GM19468 (cell line): ENCODE measurements at regions not wholly inside any gene's neighbourhood (a gene's known extent, or its start where the extent isn't known, plus 50 kb on each side); places are given as distances from the start of the nearest gene placed in this dataset.
"Not testable (repeated sequence)": the region's sequence is repeated elsewhere in the genome, so short reads cannot be mapped to it uniquely, and the experiment has no call there.

Experiments used
- ATAC-seq: cut with Tn5 transposase; IDR thresholded peaks from one replicate; pipeline ENCODE4 v1.9.1; 2021; ENCODE audit warnings: mild to moderate bottlenecking, moderate library complexity, moderate number of reproducible peaks; ENCODE audit not compliant: unreplicated experiment; ENCODE audit errors: extremely low read depth

DNA sequence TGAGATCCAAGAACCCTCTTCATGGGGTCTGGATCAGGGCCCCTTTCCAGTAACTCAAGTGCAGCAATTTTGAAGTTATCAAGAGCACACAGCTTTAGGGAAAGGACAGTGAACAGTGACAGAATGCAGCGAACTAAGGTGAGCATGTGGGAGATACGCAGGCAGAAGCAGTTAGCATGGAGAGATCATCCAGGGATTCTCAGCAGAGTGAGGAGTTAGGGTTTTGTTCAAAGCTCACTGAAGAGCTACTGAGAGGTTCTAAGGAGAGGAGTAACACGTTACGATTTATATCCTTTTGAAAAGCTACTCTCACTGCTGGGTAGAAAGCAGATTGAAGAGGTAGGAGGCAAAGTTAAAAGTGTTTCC is 83.6 kb upstream of the MPP7 start:
- no peak for ATAC-seq

DNA sequence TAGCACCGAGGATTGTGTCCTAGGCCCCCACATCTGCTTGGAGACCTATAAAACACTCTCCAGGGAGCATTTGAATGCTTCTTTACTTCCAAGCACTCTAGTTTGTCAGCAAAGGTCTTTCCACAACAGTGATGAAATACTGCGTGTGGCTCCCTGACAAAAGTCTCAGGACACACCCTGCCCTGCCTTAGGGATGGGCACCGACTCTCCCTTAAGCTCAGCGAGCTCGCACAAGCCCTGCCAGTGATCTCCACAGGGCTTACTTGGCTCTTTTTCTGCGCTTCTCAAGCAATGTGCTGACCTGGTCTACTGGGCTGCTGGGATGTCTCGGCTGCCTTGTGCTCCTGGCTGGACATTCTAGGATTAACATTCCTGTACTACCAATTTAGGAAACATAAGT is 84.3 kb upstream of the MPP7 start:
- ATAC-seq, result no peak

DNA sequence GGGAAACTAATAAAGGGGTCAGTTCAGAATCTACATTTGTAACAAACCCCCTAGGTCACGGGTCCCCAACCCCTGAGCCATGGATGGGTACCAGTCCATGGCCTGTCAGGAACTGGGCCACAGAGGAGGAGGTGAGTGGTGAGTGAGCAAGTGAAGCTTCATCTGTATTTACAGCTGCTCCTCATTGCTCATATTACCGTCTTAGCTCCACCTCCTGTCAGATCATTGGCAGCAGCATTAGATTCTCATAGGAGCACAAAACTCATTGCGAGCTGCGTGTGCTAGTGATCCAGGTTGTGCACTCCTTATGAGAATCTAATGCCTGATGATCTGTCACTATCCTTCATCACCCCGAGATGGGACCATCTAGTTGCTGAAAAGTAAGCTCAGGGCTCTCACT is 88.4 kb upstream of the MPP7 start:
- ATAC-seq, result no peak

- ATAC-seq, result no peak
Observed at GRCh38 chr10:28393956-28394568, 91.2 kb upstream of the MPP7 start.

- no peak for ATAC-seq
Observed at GRCh38 chr10:28396331-28396730, 93.5 kb upstream of the MPP7 start.

DNA sequence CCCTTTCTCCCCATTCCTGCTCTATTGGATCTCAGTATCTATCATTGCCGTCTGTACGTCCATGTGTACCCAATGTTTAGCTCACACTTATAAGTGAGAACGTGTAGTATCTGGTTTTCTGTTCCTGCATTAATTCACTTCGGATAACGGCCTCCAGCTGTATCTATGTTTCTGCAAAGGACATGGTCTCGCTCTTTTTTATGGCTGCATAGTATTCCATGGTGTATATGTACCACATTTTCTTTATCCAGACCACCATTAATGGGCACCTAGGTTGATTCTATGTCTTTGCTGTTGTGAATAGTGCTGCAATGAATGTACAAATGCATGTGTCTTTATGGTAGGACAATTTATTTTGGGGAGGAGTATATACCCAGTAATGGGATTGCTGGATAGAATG is 94.4 kb upstream of the MPP7 start:
- no peak for ATAC-seq

- ATAC-seq, result no peak
Observed at GRCh38 chr10:28400176-28400575, 97.3 kb upstream of the MPP7 start.

- no peak for ATAC-seq
Observed at GRCh38 chr10:28400681-28401080, 97.8 kb upstream of the MPP7 start.

DNA sequence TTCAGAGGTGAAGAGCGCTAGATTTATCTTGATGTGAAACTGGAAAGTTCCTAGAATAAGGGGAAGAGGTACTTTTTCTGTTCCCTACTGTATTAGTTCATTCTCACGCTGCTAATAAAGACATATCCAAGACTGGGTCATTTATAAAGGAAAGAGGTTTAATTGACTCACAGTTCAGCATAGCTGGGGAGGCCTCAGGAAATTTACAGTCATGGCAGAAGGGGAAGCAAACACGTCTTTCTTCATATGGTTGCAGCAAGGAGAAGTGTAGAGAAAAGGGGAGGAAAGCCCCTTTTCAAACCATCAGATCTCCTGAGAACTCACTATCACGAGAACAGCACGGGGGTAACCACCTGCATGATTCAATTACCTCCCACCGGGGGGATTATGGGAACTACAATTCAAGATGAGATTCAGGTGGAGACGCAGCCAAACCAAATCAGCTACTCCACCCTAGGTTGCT is 99.8 kb upstream of the MPP7 start:
- ATAC-seq, result not testable (repeated sequence)

GRCh38 chr10:28403090-28403489 is 100.2 kb upstream of the MPP7 start:
- no peak for ATAC-seq

DNA sequence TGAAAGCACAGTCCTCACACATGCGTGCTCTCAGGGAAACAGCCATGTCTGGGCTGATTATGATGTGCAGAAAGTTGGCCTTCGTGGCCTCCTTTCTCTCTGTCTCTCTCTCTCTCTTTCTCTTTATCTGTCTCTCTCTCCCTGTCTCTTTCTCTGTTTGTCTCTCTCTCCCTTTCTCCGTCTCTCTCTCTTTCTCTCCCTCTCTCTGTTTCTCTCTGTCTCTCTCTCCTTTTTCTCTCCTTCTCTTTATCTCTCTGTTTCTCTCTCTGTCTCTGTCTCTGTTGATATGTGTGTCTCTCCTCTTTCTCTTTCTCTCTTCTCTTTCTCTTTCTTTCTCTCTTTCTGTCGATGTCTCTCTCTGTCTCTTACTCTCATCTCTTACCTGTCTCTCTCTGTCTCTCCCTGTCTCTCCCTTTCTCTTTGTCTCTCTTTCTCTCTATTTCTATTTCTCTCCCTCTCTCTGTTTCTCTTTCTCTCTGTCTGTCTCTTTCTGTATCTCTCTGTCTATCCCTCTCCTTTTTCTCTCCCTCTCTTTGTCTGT is 105.4 kb upstream of the MPP7 start:
- no peak for ATAC-seq

DNA sequence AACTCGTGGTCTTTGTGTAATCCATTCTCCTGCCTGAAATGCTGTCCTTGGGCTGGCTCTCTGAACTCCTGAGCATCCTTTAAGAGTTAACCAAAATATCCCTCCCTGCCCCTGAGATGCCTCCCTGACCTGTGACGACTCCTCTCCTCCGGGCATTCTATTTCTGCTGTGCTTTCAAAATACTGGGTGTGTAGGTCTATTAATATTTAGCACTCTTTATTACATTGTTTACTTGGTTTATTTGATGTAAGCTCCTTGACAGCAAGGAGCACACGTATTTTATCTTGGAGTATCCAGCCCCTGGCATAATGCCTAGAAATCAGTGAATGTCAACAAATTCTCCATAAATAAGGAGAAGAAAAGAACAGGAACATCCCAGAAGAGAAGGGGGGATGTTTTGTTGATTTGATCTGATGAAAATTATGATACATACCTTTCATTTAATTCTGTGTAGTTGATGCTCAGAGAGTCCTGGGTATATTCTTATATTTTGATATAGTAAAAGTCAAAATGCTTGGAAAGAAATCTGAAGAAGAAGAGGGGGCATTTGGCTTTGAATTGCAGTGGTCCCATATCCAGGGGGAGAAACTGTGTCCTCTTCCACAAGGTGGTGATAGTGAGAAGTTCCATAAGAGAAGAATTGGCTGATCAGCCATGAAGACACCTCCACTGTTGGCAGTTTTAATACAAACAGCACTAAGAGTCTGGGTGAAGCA is 107.7 kb upstream of the MPP7 start:
- ATAC-seq, result no peak

GRCh38 chr10:28411136-28411460 is 108.2 kb upstream of the MPP7 start:
- no peak for ATAC-seq

- no peak for ATAC-seq
Observed at GRCh38 chr10:28411648-28412047, 108.8 kb upstream of the MPP7 start.

- ATAC-seq, result no peak
Observed at GRCh38 chr10:28418069-28418468, 114.8 kb upstream of the WAC start.

DNA sequence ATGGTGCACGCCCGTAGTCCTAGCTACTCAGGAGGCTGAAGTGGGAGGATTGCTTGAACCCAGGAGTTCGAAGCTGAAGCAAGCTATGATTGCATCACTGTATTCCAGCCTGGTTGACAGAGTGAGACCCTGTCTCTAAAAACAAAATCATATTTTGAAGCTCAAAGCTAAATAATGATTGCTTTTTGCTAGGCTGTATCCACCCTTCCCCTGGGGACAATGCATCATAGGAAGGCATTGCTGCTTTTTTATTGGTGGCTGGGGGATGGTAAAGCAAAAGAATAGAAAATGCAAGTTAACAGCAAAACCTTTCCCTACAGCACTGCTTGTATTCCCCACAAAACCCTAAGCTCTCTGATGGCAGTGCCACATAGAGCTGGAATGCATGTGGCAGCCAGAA is 107.5 kb upstream of the WAC start:
- no peak for ATAC-seq

- ATAC-seq, result no peak
Observed at GRCh38 chr10:28426392-28427159, 106.3 kb upstream of the WAC start.

DNA sequence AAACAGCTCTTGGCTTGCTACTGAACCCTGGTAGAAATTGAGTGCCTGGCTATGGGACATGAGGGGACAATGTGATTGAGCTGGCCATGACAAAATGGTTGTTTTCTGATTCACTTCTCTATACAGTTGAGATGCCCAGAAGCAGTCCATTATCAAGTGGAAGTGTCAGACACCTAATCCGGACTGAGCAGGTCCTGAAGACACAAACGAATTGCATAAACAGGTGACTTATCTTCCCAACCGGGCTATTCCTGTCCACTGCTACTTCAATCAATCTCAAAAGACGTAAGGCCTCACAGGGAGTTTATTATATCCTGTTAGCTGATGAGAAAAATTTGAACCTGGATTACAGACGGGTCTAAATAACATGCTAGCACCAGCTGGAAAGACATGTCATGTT is 105.5 kb upstream of the WAC start:
- ATAC-seq, result no peak

- ATAC-seq, result no peak
Observed at GRCh38 chr10:28429045-28429444, 103.9 kb upstream of the WAC start.

- ATAC-seq, result no peak
Observed at GRCh38 chr10:28429573-28430216, 103.2 kb upstream of the WAC start.

GRCh38 chr10:28431139-28431538 is 101.8 kb upstream of the WAC start:
- ATAC-seq, result no peak
